Adrenal gland (tissue), 5 donors: ENCODE measurements at regions not wholly inside any gene's neighbourhood (a gene's known extent, or its start where the extent isn't known, plus 50 kb on each side); places are given as distances from the start of the nearest gene placed in this dataset.

Source experiments
- POLR2A ChIP-seq, 2 donors: fragments of 450-650 bp; IDR thresholded peaks; one replicate each; pipeline ENCODE4 v1.6.1; 2017; ENCODE audit warnings: antibody characterized with exemption in 2 of 2, mild to moderate bottlenecking in 2 of 2, moderate library complexity in 1 of 2
- TF ChIP-seq, protein P1 (sequence below), 6 experiments: fragments of 450-650 bp in 4 of 6; fragments of 200-600 bp in 2 of 6; sonication (generic) in 1 of 6; IDR thresholded peaks; 1 replicate in 5 of 6; 2 replicates in 1 of 6; pipeline versions ENCODE4 v1.5.1 to v1.8.0; 2016 to 2021; ENCODE audit warnings: antibody characterized with exemption in 6 of 6, mild to moderate bottlenecking in 2 of 6, moderate library complexity in 1 of 6
- donor health status: DM: no; HTN: no; CAD: no.

DNA sequence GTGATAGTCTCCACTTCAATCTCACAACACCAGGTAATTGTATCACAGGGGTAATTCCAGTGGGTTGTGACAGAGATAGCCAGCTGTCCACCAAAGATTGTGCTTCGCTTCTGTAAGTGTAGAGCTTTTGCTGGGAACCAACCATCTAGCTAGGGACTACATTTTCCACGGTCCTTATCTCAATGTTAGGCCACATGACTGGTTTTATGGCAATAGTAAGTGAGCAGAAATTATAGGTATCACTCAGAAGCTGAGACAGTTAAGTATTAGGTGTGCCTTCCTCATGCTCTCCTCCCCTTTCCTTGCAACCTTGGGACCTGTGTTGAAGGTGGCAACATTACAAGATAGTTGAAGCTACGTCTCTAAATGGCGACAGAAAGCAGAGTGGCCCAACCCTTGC, 108.8 kb upstream of the NALF2 start:
- TF ChIP-seq, protein P1, sequence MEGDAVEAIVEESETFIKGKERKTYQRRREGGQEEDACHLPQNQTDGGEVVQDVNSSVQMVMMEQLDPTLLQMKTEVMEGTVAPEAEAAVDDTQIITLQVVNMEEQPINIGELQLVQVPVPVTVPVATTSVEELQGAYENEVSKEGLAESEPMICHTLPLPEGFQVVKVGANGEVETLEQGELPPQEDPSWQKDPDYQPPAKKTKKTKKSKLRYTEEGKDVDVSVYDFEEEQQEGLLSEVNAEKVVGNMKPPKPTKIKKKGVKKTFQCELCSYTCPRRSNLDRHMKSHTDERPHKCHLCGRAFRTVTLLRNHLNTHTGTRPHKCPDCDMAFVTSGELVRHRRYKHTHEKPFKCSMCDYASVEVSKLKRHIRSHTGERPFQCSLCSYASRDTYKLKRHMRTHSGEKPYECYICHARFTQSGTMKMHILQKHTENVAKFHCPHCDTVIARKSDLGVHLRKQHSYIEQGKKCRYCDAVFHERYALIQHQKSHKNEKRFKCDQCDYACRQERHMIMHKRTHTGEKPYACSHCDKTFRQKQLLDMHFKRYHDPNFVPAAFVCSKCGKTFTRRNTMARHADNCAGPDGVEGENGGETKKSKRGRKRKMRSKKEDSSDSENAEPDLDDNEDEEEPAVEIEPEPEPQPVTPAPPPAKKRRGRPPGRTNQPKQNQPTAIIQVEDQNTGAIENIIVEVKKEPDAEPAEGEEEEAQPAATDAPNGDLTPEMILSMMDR (IDR thresholded peaks at IDR 0.05) = no peak
- TF ChIP-seq POLR2A (IDR thresholded peaks at IDR 0.05) = no peak
